ENCODE measurements at regions not wholly inside any gene's neighbourhood (a gene's known extent, or its start where the extent isn't known, plus 50 kb on each side); places are given as distances from the start of the nearest gene placed in this dataset.

- no peak for ATAC-seq
- ChIA-PET POLR2A (no interaction called here), CTCF (no interaction called here)
- no TSS peak for BruUV-seq (replicated peaks)
- no peak for DNase-seq (ENCODE audit: low read depth, low spot score)
- intact Hi-C loops (cut with micrococcal nuclease; ENCODE audit: unreplicated experiment) (no loop called here), in situ Hi-C loops (cut with HindIII; ENCODE audit: low pct_unique_long_range_greater_than_20kb, low sequenced_read_pairs) (no loop called here)
- H3K27ac ChIP-seq (ENCODE audit: low read length) = no peak overlapping the region
- TF ChIP-seq SIN3A (IDR thresholded peaks at IDR 0.05; ENCODE audit: borderline replicate concordance, insufficient read depth, low read depth, low read length) (no peak), REST (IDR thresholded peaks at IDR 0.05; ENCODE audit: insufficient read depth in 1 of 2, low read depth in 2 of 2, low read length in 1 of 2) (no peak), CTCF (IDR thresholded peaks at IDR 0.05) (no peak), TCF7L2 (IDR thresholded peaks at IDR 0.05; ENCODE audit: low read depth, low read length) (no peak), POLR2AphosphoS5 (IDR thresholded peaks at IDR 0.05; ENCODE audit: low read depth, low read length) (no peak)
- no peaks in the 10 kb centered on the region for H3K36me3 ChIP-seq (ENCODE audit: control insufficient read depth, insufficient read depth, low read length)
- H3K27me3 ChIP-seq (ENCODE audit: control insufficient read depth, insufficient read depth, low read length) = no peaks in the 10 kb centered on the region
- no peaks in the 10 kb centered on the region for H3K4me1 ChIP-seq (ENCODE audit: control insufficient read depth, insufficient read depth, low read length)
- no peaks in the 10 kb centered on the region for H3K9me3 ChIP-seq (ENCODE audit: control insufficient read depth, insufficient read depth, low read depth, low read length)
- no peak overlapping the region for H3K4me3 ChIP-seq (ENCODE audit: low read depth in 2 of 2, low read length in 2 of 2)
These were observed 59.3 kb upstream of the GRB10 start for GRCh38 chr7:50842041-50842440.

GRCh38 chr7:50838675-50839377 is 56.1 kb upstream of the GRB10 start:
- TF ChIP-seq TCF7L2 (IDR thresholded peaks at IDR 0.05; ENCODE audit: low read depth, low read length) (no peak), REST (IDR thresholded peaks at IDR 0.05; ENCODE audit: insufficient read depth in 1 of 2, low read depth in 2 of 2, low read length in 1 of 2) (no peak), SIN3A (IDR thresholded peaks at IDR 0.05; ENCODE audit: borderline replicate concordance, insufficient read depth, low read depth, low read length) (no peak), CTCF (IDR thresholded peaks at IDR 0.05) (no peak), POLR2AphosphoS5 (IDR thresholded peaks at IDR 0.05; ENCODE audit: low read depth, low read length) (no peak)
- no peak overlapping the region for H3K27ac ChIP-seq (ENCODE audit: low read length)
- in situ Hi-C loops (cut with HindIII; ENCODE audit: low pct_unique_long_range_greater_than_20kb, low sequenced_read_pairs) (no loop called here), intact Hi-C loops (cut with micrococcal nuclease; ENCODE audit: unreplicated experiment) (no loop called here)
- no peaks in the 10 kb centered on the region for H3K27me3 ChIP-seq (ENCODE audit: control insufficient read depth, insufficient read depth, low read length)
- BruUV-seq (replicated peaks) = no TSS peak
- CTCF ChIA-PET = no interaction called here
- H3K9me3 ChIP-seq (ENCODE audit: control insufficient read depth, insufficient read depth, low read depth, low read length) = no peaks in the 10 kb centered on the region
- H3K4me1 ChIP-seq (ENCODE audit: control insufficient read depth, insufficient read depth, low read length) = no peaks in the 10 kb centered on the region
- POLR2A ChIA-PET = no interaction called here
- no peak overlapping the region for H3K4me3 ChIP-seq (ENCODE audit: low read depth in 2 of 2, low read length in 2 of 2)
- H3K36me3 ChIP-seq (ENCODE audit: control insufficient read depth, insufficient read depth, low read length) = no peaks in the 10 kb centered on the region
- no peak for DNase-seq (ENCODE audit: low read depth, low spot score)
- ATAC-seq = no peak
